Parathyroid adenoma (tissue), 2 donors: ENCODE measurements at regions not wholly inside any gene's neighbourhood (a gene's known extent, or its start where the extent isn't known, plus 50 kb on each side); places are given as distances from the start of the nearest gene placed in this dataset.

Experiments used
- H2AFZ ChIP-seq: fragments of 300-600 bp; sonication (generic); one replicate; pipeline ENCODE4 v1.7.0; 2017; ENCODE audit warnings: antibody characterized with exemption, mild to moderate bottlenecking
- H3K27ac ChIP-seq: fragments of 300-600 bp; sonication (generic); one replicate; pipeline ENCODE4 v1.7.0; 2017
- H3K27me3 ChIP-seq: fragments of 300-600 bp; sonication (generic); one replicate; pipeline ENCODE4 v1.7.0; 2017; ENCODE audit warnings: low read length; ENCODE audit not compliant: control insufficient read depth, insufficient read depth
- H3K36me3 ChIP-seq: fragments of 300-600 bp; sonication (generic); one replicate; pipeline ENCODE4 v1.7.0; 2017; ENCODE audit warnings: low read length; ENCODE audit not compliant: control insufficient read depth, insufficient read depth
- H3K4me1 ChIP-seq: fragments of 300-600 bp; sonication (generic); one replicate; pipeline ENCODE4 v1.7.0; 2017; ENCODE audit warnings: control low read depth
- H3K4me2 ChIP-seq: fragments of 300-600 bp; sonication (generic); one replicate; pipeline ENCODE4 v1.7.0; 2017; ENCODE audit warnings: low read length
- H3K4me3 ChIP-seq: fragments of 300-600 bp; sonication (generic); one replicate; pipeline ENCODE4 v1.7.0; 2017; ENCODE audit warnings: low read depth, low read length
- H3K79me2 ChIP-seq: fragments of 300-600 bp; sonication (generic); one replicate; pipeline ENCODE4 v1.7.0; 2017; ENCODE audit warnings: control low read depth
- H3K9ac ChIP-seq: fragments of 300-600 bp; sonication (generic); one replicate; pipeline ENCODE4 v1.7.0; 2017; ENCODE audit warnings: mild to moderate bottlenecking
- H3K9me3 ChIP-seq: fragments of 300-600 bp; sonication (generic); one replicate; pipeline ENCODE4 v1.7.0; 2017; ENCODE audit warnings: low read length; ENCODE audit not compliant: control insufficient read depth
- CTCF ChIP-seq: fragments of 300-600 bp; sonication (generic); IDR thresholded peaks from one replicate; pipeline ENCODE4 v1.7.0; 2017; ENCODE audit warnings: antibody characterized with exemption, mild to moderate bottlenecking
- donor health status: primary hyperparathyroidism.

- Histone ChIP-seq H3K36me3 (no peaks in the 10 kb centered on the region), H3K79me2 (no peaks in the 10 kb centered on the region), H3K4me3 (no peak overlapping the region), H3K27ac (no peak overlapping the region), H3K9me3 (no peaks in the 10 kb centered on the region), H3K27me3 (no peaks in the 10 kb centered on the region), H3K4me2 (no peak overlapping the region), H2AFZ (no peak overlapping the region), H3K9ac (no peak overlapping the region), H3K4me1 (no peaks in the 10 kb centered on the region)
- TF ChIP-seq CTCF, result no peak
Observed at GRCh38 chr2:238658054-238658407, 189.9 kb upstream of the TWIST2 start.

GRCh38 chr2:238658820-238659219 lies 189.1 kb upstream of the TWIST2 start:
- H3K27me3 ChIP-seq, result no peaks in the 10 kb centered on the region
- H2AFZ ChIP-seq, result no peak overlapping the region
- H3K9ac ChIP-seq, result no peak overlapping the region
- no peaks in the 10 kb centered on the region for H3K4me1 ChIP-seq
- no peak overlapping the region for H3K4me3 ChIP-seq
- H3K36me3 ChIP-seq, result no peaks in the 10 kb centered on the region
- no peak overlapping the region for H3K4me2 ChIP-seq
- no peaks in the 10 kb centered on the region for H3K79me2 ChIP-seq
- H3K27ac ChIP-seq, result no peak overlapping the region
- TF ChIP-seq CTCF, result no peak
- no peaks in the 10 kb centered on the region for H3K9me3 ChIP-seq

GRCh38 chr2:238659231-238659630 lies 188.7 kb upstream of the TWIST2 start:
- H3K4me3 ChIP-seq, result no peak overlapping the region
- H3K36me3 ChIP-seq, result no peaks in the 10 kb centered on the region
- H3K79me2 ChIP-seq, result no peaks in the 10 kb centered on the region
- no peak overlapping the region for H3K4me2 ChIP-seq
- no peak overlapping the region for H3K27ac ChIP-seq
- H3K27me3 ChIP-seq, result no peaks in the 10 kb centered on the region
- H3K9ac ChIP-seq, result no peak overlapping the region
- H3K4me1 ChIP-seq, result no peaks in the 10 kb centered on the region
- no peak for TF ChIP-seq CTCF
- H3K9me3 ChIP-seq, result no peaks in the 10 kb centered on the region
- no peak overlapping the region for H2AFZ ChIP-seq

GRCh38 chr2:238663586-238663985 lies 184.3 kb upstream of the TWIST2 start:
- no peaks in the 10 kb centered on the region for H3K36me3 ChIP-seq
- H3K4me1 ChIP-seq, result no peaks in the 10 kb centered on the region
- no peak overlapping the region for H2AFZ ChIP-seq
- H3K4me3 ChIP-seq, result no peak overlapping the region
- H3K4me2 ChIP-seq, result no peak overlapping the region
- H3K79me2 ChIP-seq, result no peaks in the 10 kb centered on the region
- TF ChIP-seq CTCF, result no peak
- no peaks in the 10 kb centered on the region for H3K27me3 ChIP-seq
- no peaks in the 10 kb centered on the region for H3K9me3 ChIP-seq
- H3K27ac ChIP-seq, result no peak overlapping the region
- H3K9ac ChIP-seq, result no peak overlapping the region

GRCh38 chr2:238665919-238666318 lies 182.0 kb upstream of the TWIST2 start:
- no peak overlapping the region for H3K27ac ChIP-seq
- no peak overlapping the region for H2AFZ ChIP-seq
- no peaks in the 10 kb centered on the region for H3K79me2 ChIP-seq
- no peaks in the 10 kb centered on the region for H3K4me1 ChIP-seq
- no peaks in the 10 kb centered on the region for H3K9me3 ChIP-seq
- no peak for TF ChIP-seq CTCF
- H3K27me3 ChIP-seq, result no peaks in the 10 kb centered on the region
- H3K4me3 ChIP-seq, result no peak overlapping the region
- no peak overlapping the region for H3K9ac ChIP-seq
- no peak overlapping the region for H3K4me2 ChIP-seq
- no peaks in the 10 kb centered on the region for H3K36me3 ChIP-seq
